OCI-LY3 (cell line): ENCODE measurements at regions not wholly inside any gene's neighbourhood (a gene's known extent, or its start where the extent isn't known, plus 50 kb on each side); places are given as distances from the start of the nearest gene placed in this dataset.

Experiments
- H2AFZ ChIP-seq: fragments of 200-600, 300-600 bp; shearing (Covaris generic); 2 replicates; pipeline ENCODE4 v1.6.0; 2014; ENCODE audit warnings: antibody characterized with exemption, low read depth, low read length
- H3K27ac ChIP-seq: fragments of 200-600, 300-600 bp; sonication (generic); 2 replicates; pipeline ENCODE4 v1.5.1; 2014; ENCODE audit warnings: mild to moderate bottlenecking, low read length, moderate library complexity, mixed read lengths
- H3K27me3 ChIP-seq: fragments of 200-600, 300-600 bp; sonication (generic); 2 replicates; pipeline ENCODE4 v1.6.1; 2014; ENCODE audit warnings: low read depth, low read length, mixed read lengths
- H3K36me3 ChIP-seq: fragments of 200-600, 300-600 bp; sonication (generic); replicated peaks from 2 replicates; pipeline ENCODE3; 2014; ENCODE audit warnings: low read depth, low read length, mixed read lengths
- H3K4me1 ChIP-seq: fragments of 300-600, 200-600 bp; sonication (generic); 2 replicates; pipeline ENCODE4 v1.6.1; 2014; ENCODE audit warnings: low read length, mixed read lengths
- H3K4me2 ChIP-seq: fragments of 200-600, 300-600 bp; sonication (generic); 2 replicates; pipeline ENCODE4 v1.6.1; 2014; ENCODE audit warnings: low read length, mixed read lengths
- H3K4me3 ChIP-seq: fragments of 300-600, 200-600 bp; sonication (generic); 2 replicates; pipeline ENCODE4 v1.5.1; 2014; ENCODE audit warnings: antibody characterized with exemption, mild to moderate bottlenecking, low read length, moderate library complexity
- H3K79me2 ChIP-seq: fragments of 300-600, 200-600 bp; shearing (Covaris generic); 2 replicates; pipeline ENCODE4 v1.6.1; 2014; ENCODE audit warnings: mild to moderate bottlenecking, low read length, mixed read lengths
- H3K9ac ChIP-seq: fragments of 300-600, 200-600 bp; shearing (Covaris generic); 2 replicates; pipeline ENCODE4 v1.6.0; 2014; ENCODE audit warnings: mild to moderate bottlenecking, low read length, moderate library complexity
- H3K9me3 ChIP-seq: fragments of 200-600, 300-600 bp; shearing (Covaris generic); 2 replicates; pipeline ENCODE4 v1.6.1; 2014; ENCODE audit warnings: low read length, mixed read lengths; ENCODE audit not compliant: insufficient read depth
- H4K20me1 ChIP-seq: fragments of 200-600, 300-600 bp; sonication (generic); 2 replicates; pipeline ENCODE4 v1.6.1; 2016; ENCODE audit warnings: low read length, mixed read lengths; ENCODE audit not compliant: insufficient read depth
- CTCF ChIP-seq: fragments of 200-600, 300-600 bp; sonication (generic); IDR thresholded peaks from 2 replicates; pipeline ENCODE4 v1.5.1; 2014; ENCODE audit warnings: antibody characterized with exemption, low read length, low read depth
- EZH2phosphoT487 ChIP-seq: fragments of 200-600 bp; shearing (Covaris generic); IDR thresholded peaks from 2 replicates; pipeline ENCODE4 v1.6.1; 2018; ENCODE audit warnings: antibody characterized with exemption, mixed run types, low read depth

- H2AFZ ChIP-seq: no peak overlapping the region
- H3K27ac ChIP-seq: no peak overlapping the region
- H3K79me2 ChIP-seq: no peaks in the 10 kb centered on the region
- H4K20me1 ChIP-seq: no peaks in the 10 kb centered on the region
- TF ChIP-seq EZH2phosphoT487 (no peak), CTCF (no peak)
- no peaks in the 10 kb centered on the region for H3K36me3 ChIP-seq
- no peaks in the 10 kb centered on the region for H3K4me1 ChIP-seq
- no peak overlapping the region for H3K9ac ChIP-seq
- H3K9me3 ChIP-seq: no peaks in the 10 kb centered on the region
- no peak overlapping the region for H3K4me2 ChIP-seq
- no peak overlapping the region for H3K4me3 ChIP-seq
- no peaks in the 10 kb centered on the region for H3K27me3 ChIP-seq
These were observed 232.5 kb upstream of the CTAGE1 start for GRCh38 chr18:22650247-22650646.

- TF ChIP-seq CTCF: no peak
- no peak for TF ChIP-seq EZH2phosphoT487
- Histone ChIP-seq H3K4me1 (no peaks in the 10 kb centered on the region), H4K20me1 (no peaks in the 10 kb centered on the region), H3K4me2 (no peak overlapping the region), H3K79me2 (no peaks in the 10 kb centered on the region), H3K27ac (no peak overlapping the region), H3K9ac (no peak overlapping the region), H2AFZ (no peak overlapping the region), H3K27me3 (no peaks in the 10 kb centered on the region), H3K36me3 (peaks cover 14% of the 10 kb centered on the region), H3K4me3 (no peak overlapping the region), H3K9me3 (peaks cover 18% of the 10 kb centered on the region)
These were observed 239.9 kb upstream of the CTAGE1 start for GRCh38 chr18:22657619-22658018.

GRCh38 chr18:22658318-22658717, 240.6 kb upstream of the CTAGE1 start:
- Histone ChIP-seq H3K4me3 (no peak overlapping the region), H3K79me2 (no peaks in the 10 kb centered on the region), H3K4me1 (no peaks in the 10 kb centered on the region), H3K9me3 (peaks cover 22% of the 10 kb centered on the region), H3K36me3 (peaks cover 14% of the 10 kb centered on the region), H2AFZ (no peak overlapping the region), H4K20me1 (no peaks in the 10 kb centered on the region), H3K27me3 (no peaks in the 10 kb centered on the region), H3K9ac (no peak overlapping the region), H3K4me2 (no peak overlapping the region), H3K27ac (no peak overlapping the region)
- TF ChIP-seq EZH2phosphoT487 (no peak), CTCF (no peak)

- no peak overlapping the region for H3K27ac ChIP-seq
- H3K9ac ChIP-seq: no peak overlapping the region
- peaks cover 9% of the 10 kb centered on the region for H3K36me3 ChIP-seq
- H3K4me1 ChIP-seq: peaks cover 8% of the 10 kb centered on the region
- H3K27me3 ChIP-seq: no peaks in the 10 kb centered on the region
- no peaks in the 10 kb centered on the region for H3K79me2 ChIP-seq
- no peaks in the 10 kb centered on the region for H4K20me1 ChIP-seq
- no peak overlapping the region for H3K4me3 ChIP-seq
- TF ChIP-seq CTCF (no peak), EZH2phosphoT487 (no peak)
- no peak overlapping the region for H3K4me2 ChIP-seq
- peaks cover 18% of the 10 kb centered on the region for H3K9me3 ChIP-seq
- H2AFZ ChIP-seq: no peak overlapping the region
These were observed 245.7 kb upstream of the CTAGE1 start for GRCh38 chr18:22663378-22663777.
